ENCODE measurements at regions not wholly inside any gene's neighbourhood (a gene's known extent, or its start where the extent isn't known, plus 50 kb on each side); places are given as distances from the start of the nearest gene placed in this dataset.
"Not testable (repeated sequence)": the region's sequence is repeated elsewhere in the genome, so short reads cannot be mapped to it uniquely, and the experiment has no call there.

GRCh38 chr16:64297863-64298600, 823.8 kb downstream of the CDH11 start:
- DNase-seq (ENCODE audit: low read depth) = no peak
- no peak overlapping the region for H3K4me3 ChIP-seq (ENCODE audit: low read depth, low read length)

- no peak for DNase-seq (ENCODE audit: low read depth)
- no peak overlapping the region for H3K4me3 ChIP-seq (ENCODE audit: low read depth, low read length)
These were observed 826.4 kb downstream of the CDH11 start for GRCh38 chr16:64295466-64295865.

- no peak for DNase-seq (ENCODE audit: low read depth)
- H3K4me3 ChIP-seq (ENCODE audit: low read depth, low read length) = no peak overlapping the region
These were observed 828.9 kb downstream of the CDH11 start for GRCh38 chr16:64292953-64293352.

- H3K4me3 ChIP-seq (ENCODE audit: low read depth, low read length) = no peak overlapping the region
- DNase-seq (ENCODE audit: low read depth) = no peak
These were observed 829.7 kb downstream of the CDH11 start for GRCh38 chr16:64292161-64292560.

GRCh38 chr16:64290461-64290860, 831.4 kb downstream of the CDH11 start:
- DNase-seq (ENCODE audit: low read depth) = no peak

GRCh38 chr16:64287655-64288528, 834.0 kb downstream of the CDH11 start:
- H3K4me3 ChIP-seq (ENCODE audit: low read depth, low read length) = no peak overlapping the region
- DNase-seq (ENCODE audit: low read depth) = no peak

More at GRCh38 chr16:64290461-64290860, 831.4 kb downstream of the CDH11 start:
- no peak overlapping the region for H3K4me3 ChIP-seq (ENCODE audit: low read depth, low read length)

- no peak for DNase-seq (ENCODE audit: low read depth)
- H3K4me3 ChIP-seq (ENCODE audit: low read depth, low read length) = no peak overlapping the region
These were observed 839.7 kb downstream of the CDH11 start for GRCh38 chr16:64282181-64282580.

GRCh38 chr16:64280317-64280716, 841.5 kb downstream of the CDH11 start:
- H3K4me3 ChIP-seq (ENCODE audit: low read depth, low read length) = no peak overlapping the region
- no peak for DNase-seq (ENCODE audit: low read depth)

- peak; percentile 15 for DNase-seq (ENCODE audit: low read depth)
These were observed 843.7 kb downstream of the CDH11 start for GRCh38 chr16:64278196-64278595.

GRCh38 chr16:64276646-64277045, 845.2 kb downstream of the CDH11 start:
- no peak for DNase-seq (ENCODE audit: low read depth)
- no peak overlapping the region for H3K4me3 ChIP-seq (ENCODE audit: low read depth, low read length)

More at GRCh38 chr16:64278196-64278595, 843.7 kb downstream of the CDH11 start:
- no peak overlapping the region for H3K4me3 ChIP-seq (ENCODE audit: low read depth, low read length)

- no peak for DNase-seq (ENCODE audit: low read depth)
- H3K4me3 ChIP-seq (ENCODE audit: low read depth, low read length) = no peak overlapping the region
These were observed 849.8 kb downstream of the CDH11 start for GRCh38 chr16:64272028-64272427.

GRCh38 chr16:64269756-64270155, 852.1 kb downstream of the CDH11 start:
- peak; percentile 39 for DNase-seq (ENCODE audit: low read depth)
- H3K4me3 ChIP-seq (ENCODE audit: low read depth, low read length) = no peak overlapping the region

GRCh38 chr16:64265756-64266155, 856.1 kb downstream of the CDH11 start:
- no peak overlapping the region for H3K4me3 ChIP-seq (ENCODE audit: low read depth, low read length)
- DNase-seq (ENCODE audit: low read depth) = no peak

GRCh38 chr16:64260631-64261401, 861.0 kb downstream of the CDH11 start:
- H3K4me3 ChIP-seq (ENCODE audit: low read depth, low read length); DNase-seq (ENCODE audit: low read depth): not testable (repeated sequence)

- DNase-seq (ENCODE audit: low read depth) = no peak
These were observed 867.2 kb downstream of the CDH11 start for GRCh38 chr16:64254443-64255367.

GRCh38 chr16:64253525-64253924, 868.3 kb downstream of the CDH11 start:
- no peak for DNase-seq (ENCODE audit: low read depth)
- H3K4me3 ChIP-seq (ENCODE audit: low read depth, low read length) = no peak overlapping the region

More at GRCh38 chr16:64254443-64255367, 867.2 kb downstream of the CDH11 start:
- H3K4me3 ChIP-seq (ENCODE audit: low read depth, low read length) = no peak overlapping the region

- no peak overlapping the region for H3K4me3 ChIP-seq (ENCODE audit: low read depth, low read length)
- no peak for DNase-seq (ENCODE audit: low read depth)
These were observed 868.8 kb downstream of the CDH11 start for GRCh38 chr16:64253096-64253495.

- no peak overlapping the region for H3K4me3 ChIP-seq (ENCODE audit: low read depth, low read length)
- no peak for DNase-seq (ENCODE audit: low read depth)
These were observed 870.1 kb downstream of the CDH11 start for GRCh38 chr16:64251742-64252141.

GRCh38 chr16:64250866-64251265, 871.0 kb downstream of the CDH11 start:
- no peak for DNase-seq (ENCODE audit: low read depth)
- H3K4me3 ChIP-seq (ENCODE audit: low read depth, low read length) = no peak overlapping the region

Measured in skeletal muscle cell (primary cell).